ENCODE measurements at regions not wholly inside any gene's neighbourhood (a gene's known extent, or its start where the extent isn't known, plus 50 kb on each side); places are given as distances from the start of the nearest gene placed in this dataset.
"Not testable (repeated sequence)": the region's sequence is repeated elsewhere in the genome, so short reads cannot be mapped to it uniquely, and the experiment has no call there.

DNA sequence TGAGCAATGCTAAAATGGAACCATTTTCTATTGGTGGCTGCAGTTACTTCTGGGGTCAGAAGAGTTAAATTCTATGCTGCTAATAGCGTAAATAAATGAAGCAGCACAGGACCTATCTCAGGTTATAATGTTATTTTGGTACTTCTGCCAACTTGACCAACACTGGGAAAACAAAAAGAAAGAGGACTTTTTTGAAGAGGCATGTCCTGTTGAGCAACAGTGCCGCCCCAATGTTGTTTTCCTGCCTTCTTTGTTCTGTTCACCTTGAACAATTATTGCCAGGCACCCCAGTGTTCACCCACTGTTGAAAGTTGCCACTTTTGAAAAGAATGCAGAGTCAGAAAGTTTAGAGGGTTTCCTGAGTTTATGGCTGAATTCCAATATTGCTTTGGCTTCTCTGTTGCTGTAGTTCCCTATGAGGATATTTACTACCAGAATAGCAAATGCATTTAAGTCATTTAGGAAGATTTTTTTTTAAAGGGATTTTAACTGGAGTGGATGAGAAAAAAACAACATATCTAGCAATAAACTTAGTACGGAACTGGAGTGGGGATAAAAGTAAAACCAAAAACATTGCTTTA, 679.0 kb upstream of the DPPA4 start:
- no peak for DNase-seq

GRCh38 chr3:110017304-110017703, 680.0 kb upstream of the DPPA4 start:
- no peak for DNase-seq

DNA sequence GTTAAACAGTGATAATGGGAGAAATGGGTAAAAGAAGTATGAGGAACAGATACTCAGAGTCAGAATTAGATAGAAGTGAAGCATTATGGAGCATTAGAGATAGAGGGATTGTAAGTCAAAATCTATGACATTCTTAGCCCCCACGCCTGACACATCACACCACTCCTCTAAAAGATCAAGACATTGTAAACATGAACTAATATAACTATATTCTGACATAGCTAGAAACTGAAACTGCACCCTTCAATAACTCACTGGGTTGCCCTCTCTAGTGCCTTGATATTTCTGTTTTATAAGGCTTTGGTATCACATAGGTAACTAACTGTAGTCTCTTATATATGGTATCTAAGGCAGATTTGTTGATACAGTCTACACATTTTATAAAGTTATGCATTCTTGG, 684.3 kb upstream of the DPPA4 start:
- DNase-seq, result no peak

GRCh38 chr3:110023022-110023421, 685.7 kb upstream of the DPPA4 start:
- not testable (repeated sequence) for DNase-seq

- DNase-seq, result no peak
Measured at GRCh38 chr3:110026421-110026820, 689.1 kb upstream of the DPPA4 start.

DNA sequence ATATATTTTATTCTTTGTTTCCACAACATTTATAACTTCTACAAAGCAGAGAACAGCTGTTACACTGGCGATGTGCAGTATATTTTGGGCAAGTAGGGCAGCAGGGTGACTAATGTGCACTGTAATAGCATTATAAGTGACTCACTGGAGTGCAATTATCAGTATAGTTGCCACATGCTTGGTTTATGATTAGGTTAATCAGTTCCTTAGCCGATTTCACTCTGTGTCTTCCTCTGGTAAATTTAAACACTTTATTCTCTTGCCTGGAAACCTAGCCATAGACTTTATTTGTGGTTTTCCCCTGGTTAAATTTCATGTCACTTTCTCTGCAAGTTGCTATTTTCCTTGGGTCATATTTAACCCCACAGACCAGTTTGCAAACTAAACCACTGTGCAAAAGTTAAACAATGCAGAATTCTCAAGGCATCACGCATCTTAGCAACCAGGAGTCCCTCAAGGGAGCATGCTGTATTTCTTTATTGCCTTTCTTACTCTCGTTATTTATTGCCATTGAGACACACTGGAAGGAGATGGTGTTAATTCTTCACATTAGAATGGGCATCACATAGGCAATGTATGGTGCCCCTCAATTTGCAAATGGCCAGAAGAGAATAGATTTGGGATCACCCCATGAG, 690.2 kb upstream of the DPPA4 start:
- DNase-seq, result no peak

DNA sequence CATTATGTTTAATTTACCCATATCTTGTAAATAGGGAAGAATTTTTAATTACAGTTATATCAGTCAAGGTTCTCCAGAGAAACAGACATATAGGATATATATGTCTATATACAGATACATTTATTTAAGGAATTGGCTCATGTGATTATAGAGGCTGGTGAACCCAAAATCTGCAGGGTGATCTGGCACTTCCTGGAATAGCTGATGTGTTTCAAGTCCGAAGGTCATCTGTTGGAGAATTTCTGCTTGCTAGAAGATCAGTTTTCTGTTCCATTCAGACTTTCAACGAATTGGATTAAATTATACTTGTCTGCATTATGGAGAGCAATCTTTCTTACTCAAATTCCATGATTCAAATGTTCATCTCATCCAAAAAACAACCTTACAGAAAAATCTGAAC, 694.6 kb upstream of the DPPA4 start:
- DNase-seq, result no peak

DNA sequence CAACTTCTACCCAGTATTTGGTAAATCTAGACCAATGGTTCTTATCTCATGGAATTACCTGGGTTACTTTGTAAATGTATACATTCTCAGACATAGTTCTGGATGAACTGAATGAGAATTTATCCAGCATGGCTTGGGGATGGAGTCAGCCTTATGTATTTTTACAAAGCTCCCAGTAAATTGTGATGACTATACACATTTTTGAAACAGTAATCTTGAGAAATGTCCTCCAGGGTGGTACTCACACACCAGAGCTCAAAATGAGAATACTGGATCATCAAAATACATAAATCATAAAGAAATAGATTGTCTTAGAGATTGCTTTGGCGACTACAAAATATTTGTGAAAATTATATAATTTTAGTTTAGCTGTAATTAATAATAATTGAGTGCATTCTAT, 722.1 kb upstream of the DPPA4 start:
- DNase-seq, result no peak

DNA sequence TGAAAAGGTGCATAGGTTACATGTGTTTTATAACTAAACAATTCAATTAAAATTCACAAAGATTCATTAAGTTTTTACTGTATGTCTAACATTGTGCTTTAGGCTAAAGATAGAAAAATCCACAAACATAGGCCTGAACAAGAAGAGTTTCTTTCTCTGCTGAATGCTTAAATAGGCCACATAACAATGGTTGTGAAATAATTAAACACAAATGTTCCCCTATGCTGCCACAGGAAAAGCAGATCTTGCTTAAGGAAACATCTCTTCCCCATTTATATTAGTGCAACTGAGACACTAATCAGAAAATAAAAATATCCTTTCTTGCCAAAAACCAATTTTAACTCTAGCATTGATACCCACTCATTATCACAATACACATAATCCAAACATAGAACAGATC, 725.4 kb upstream of the DPPA4 start:
- DNase-seq, result no peak

- no peak for DNase-seq
Measured at GRCh38 chr3:110063178-110063577, 725.8 kb upstream of the DPPA4 start.

- DNase-seq, result no peak
Measured at GRCh38 chr3:110066206-110066605, 728.9 kb upstream of the DPPA4 start.

- DNase-seq, result no peak
Measured at GRCh38 chr3:110067527-110067926, 730.2 kb upstream of the DPPA4 start.

- no peak for DNase-seq
Measured at GRCh38 chr3:110069761-110070160, 732.4 kb upstream of the DPPA4 start.

GRCh38 chr3:110070161-110070916, 733.0 kb upstream of the DPPA4 start:
- DNase-seq, result no peak

DNA sequence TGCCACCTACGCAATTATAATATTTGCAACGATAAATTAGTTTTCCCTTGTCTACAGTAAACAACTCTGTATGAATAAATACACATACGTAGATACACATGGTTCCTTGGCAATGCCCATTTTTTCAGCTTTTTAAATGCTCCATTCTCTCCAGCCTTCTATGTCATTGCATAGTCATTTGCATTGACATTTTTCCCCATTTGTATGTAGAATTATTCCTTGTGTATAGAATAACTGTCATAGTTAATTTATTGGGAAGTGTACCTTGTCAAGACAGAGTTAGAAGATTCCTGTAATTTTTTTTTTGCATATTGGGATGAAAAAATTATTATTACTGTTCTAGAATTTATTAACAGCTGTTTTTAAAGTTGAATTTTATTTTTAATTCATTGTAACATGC, 736.7 kb upstream of the DPPA4 start:
- DNase-seq, result no peak

DNA sequence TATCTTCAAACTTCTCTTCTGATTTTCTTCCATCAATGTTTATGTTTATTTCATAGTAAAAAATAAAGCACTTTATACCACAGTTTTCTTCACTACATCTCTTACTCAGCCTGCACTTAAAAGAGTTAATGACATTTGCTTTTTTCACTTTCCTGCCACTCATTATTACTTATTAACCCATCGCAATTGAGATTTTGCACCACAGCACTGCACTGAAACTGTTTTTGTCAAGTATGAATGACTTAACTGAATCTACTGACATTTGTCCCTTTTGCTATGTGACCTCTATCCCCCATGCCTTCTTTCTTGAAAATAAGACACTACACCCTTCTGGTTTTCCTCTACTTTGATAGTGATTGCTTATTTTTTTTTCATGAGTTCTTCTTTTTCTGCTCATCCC, 739.7 kb upstream of the DPPA4 start:
- DNase-seq, result no peak

DNA sequence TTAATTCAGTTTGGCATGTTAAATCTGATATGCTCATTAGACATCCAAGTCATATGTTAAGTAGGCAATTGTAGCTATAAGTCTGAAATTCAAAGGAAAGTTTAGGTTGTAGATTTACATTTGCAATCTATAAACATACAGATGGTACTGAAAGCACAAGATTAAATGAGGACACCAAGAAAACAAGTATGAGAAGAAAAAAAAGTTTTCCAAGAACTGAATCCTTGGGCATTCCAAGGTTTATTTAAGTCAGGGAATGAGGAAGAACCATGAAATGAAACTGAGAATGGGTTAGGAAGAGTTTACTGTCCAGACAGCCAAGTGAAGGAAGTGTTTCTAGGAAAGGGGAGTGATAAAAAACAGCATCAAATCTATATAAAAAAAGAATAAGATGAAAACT, 756.1 kb upstream of the DPPA4 start:
- no peak for DNase-seq

GRCh38 chr3:110093812-110094401, 756.6 kb upstream of the DPPA4 start:
- DNase-seq, result no peak

DNA sequence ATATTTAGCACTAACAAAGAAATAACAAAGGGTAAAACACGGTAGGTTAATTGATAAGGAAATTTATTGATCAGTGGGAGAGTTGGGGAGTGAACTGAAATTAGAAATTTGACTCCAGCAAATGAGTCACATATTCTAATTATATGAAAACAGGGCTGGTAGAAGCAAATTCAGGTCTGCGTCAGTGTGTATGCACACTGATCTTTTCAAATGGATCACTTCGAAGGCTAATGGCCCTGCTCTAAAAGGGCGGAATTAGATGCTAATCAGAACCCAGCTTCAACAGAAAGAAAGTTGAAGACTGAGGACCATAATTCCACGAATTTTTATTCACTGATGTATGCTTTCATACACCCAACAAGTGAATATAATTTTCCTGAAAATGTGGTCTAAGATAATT, 762.4 kb upstream of the DPPA4 start:
- no peak for DNase-seq

GRCh38 chr3:110101361-110101760, 764.0 kb upstream of the DPPA4 start:
- DNase-seq, result no peak

- no peak for DNase-seq
Measured at GRCh38 chr3:110106805-110107204, 769.5 kb upstream of the DPPA4 start.

- DNase-seq, result no peak
Measured at GRCh38 chr3:110123946-110124345, 786.6 kb upstream of the DPPA4 start.

DNA sequence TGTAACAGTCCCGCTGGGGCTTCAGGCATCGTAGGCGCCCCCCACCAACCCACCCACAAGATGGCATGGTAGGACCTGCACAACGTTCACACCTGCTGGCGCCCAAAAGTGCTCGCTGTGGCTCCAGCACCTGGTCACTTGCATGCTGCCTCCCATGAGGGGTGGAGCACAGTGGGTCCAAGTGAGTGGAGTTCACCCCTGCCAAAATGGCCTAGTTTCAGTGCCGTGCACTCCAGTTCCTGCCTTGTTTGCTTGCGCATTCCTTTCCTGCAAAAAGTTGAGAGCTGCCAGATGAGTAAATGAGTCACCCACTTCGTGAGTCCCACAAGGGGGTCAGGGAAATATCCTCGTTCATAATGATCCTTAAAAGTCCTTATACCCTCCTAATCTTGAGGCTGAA, 788.7 kb upstream of the DPPA4 start:
- DNase-seq, result no peak

DNA sequence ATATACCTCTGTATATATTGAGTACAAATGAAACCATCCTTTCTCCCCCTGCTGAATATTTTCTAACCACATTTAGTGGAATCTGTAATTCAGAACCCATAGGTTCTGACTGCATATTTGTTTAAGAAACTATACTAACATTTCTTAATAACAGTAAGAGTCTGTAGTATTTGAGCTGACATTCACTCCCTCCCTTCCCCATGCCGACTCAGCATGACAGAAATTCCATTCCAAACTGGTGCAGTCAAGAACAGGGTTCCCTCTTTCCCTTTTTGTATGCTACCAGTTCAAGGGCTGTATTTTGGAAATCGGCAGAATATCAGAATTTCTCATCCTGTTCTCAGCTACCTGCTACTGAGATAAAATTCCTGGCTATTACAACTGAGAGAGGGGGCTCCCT, 796.6 kb upstream of the DPPA4 start:
- DNase-seq, result no peak

All from activated CD8-positive, alpha-beta memory T cell treated with anti-CD3 and anti-CD28 coated beads, Interleukin-2, amount 50 U/mL, for 4 hours (primary cell).